NCI-H774 (cell line): ENCODE measurements at regions not wholly inside any gene's neighbourhood (a gene's known extent, or its start where the extent isn't known, plus 50 kb on each side); places are given as distances from the start of the nearest gene placed in this dataset.
"Not testable (repeated sequence)": the region's sequence is repeated elsewhere in the genome, so short reads cannot be mapped to it uniquely, and the experiment has no call there.

Experiments used
- DNase-seq: peaks from one replicate; lab custom pipeline; 2025; lab: John Stamatoyannopoulos, UW

DNA sequence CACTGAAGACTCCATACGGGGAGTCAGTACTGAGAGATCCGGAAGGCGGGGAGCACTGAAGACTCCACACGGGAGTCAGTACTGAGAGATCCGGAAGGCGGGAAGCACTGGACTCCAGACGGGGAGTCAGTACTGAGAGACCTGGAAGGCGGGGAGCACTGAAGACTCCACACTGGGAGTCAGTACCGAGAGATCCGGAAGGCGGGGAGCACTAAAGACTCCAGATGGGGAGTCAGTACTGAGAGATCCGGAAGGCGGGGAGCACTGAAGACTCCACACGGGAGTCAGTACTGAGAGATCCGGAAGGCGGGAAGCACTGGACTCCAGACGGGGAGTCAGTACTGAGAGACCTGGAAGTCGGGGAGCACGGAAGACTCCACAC, 77.2 kb downstream of the DLL1 start:
- DNase-seq: not testable (repeated sequence)

DNA sequence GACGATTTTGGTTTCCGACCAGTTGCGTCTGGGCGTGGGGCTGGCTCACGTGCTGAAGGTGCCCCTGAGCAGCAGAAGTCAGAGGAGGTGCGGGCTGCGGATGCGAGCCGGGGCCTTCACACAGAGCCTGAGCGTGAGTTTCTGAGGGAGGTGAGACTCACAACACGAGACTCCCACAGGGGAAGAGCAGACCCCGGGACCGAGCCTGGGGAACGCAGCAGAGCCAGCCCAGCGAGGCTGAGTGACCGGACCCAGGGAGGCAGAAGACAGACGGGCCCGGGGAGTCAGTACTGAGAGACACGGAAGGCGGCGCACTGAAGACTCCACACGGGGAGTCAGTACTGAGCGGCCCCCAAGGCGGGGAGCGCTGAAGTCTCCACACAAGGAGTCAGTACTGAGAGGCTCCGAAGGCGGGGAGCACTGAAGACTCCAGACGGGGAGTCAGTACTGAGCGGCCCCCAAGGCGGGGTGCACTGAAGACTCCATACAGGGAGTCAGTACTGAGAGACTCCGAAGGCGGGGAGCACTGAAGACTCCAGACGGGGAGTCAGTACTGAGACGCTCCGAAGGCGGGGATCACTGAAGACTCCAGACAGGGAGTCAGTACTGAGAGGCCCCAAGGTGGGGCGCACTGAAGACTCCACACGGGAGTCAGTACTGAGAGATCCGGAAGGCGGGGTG, 77.8 kb downstream of the DLL1 start:
- DNase-seq: no peak

- DNase-seq: no peak
Observed at GRCh38 chr6:170212051-170212756, 78.7 kb downstream of the DLL1 start.

DNA sequence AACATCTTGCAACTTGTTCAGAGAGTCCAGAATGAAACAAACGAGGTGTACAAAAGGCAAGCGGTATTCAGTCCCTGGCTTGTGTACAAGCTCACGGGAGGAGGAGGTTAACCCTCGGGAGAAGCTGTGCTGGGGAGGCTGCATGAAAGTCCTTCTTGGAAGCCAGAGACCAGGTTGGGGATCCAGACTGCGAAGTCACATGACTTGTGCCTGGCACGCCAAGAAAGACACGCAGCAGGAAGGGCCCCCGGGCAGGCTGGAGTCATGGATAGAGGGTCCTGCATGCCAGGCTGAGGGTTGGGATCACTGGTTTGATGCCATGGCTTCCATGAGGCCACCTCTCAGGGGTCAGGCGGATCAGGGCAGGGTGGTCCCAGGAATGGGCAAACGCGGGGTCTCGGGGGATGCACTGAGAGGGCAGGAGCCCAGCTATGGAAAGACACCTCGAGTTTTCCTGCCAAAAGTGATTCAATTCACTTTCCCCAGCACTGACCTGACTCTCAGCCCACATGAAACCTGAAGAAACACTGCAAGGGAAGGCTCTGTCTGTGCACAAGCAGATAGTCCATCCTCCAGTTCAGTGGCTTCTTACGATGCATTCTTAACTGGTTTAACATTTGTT, 79.4 kb downstream of the DLL1 start:
- DNase-seq: no peak

DNA sequence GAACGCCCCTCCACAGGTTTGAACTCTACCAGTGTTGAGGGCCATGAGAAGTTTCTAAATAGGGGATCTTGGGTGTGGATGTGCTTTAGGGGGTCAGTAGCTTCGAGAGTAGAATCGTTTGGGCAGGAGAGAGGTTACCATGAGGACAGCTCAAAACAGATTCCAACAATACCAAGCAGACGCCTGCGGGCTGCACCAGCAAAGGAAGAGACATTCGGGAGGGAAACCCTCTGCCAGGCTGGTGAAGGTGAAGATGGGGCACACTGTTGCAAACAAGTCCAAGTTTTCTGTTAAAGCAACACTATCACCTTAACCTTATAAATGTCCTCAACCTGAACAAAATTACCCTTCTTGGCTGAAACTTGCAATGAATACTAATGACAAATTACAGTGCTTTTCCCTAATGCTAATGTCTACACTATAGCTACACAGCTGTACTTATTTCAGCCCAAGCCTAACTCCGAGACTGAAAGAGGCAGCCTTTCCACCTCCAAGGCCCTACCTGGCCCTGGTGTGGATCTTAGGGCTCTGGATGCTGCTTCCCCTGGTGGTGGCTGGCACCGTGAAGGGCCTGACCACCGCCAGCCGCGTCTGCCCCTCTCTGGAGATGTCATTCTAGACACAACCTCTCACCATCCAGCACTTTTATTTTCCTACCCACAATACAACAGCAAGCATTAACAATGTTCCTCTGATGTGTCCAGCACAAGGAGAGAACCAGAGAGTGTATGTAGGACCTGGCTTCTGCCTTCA, 80.1 kb downstream of the DLL1 start:
- no peak for DNase-seq

DNA sequence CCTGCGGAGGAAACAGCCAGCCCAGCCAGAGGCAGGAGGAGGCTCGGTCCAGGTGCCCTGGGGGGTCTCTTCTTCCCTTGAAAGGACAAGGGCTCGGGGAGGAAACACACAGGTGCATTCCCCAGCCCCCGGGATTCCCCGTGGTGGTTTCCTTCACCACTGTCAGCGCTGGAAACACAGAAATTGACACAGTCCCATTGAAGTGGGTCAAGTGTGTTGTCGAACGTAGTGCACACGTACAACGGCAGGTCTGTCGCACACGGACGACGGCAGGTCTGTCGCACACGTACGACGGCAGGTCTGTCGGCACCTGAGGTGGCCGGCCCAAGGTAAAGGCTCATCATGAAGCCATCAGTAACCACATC, 80.9 kb downstream of the DLL1 start:
- DNase-seq: no peak

- DNase-seq: no peak
Observed at GRCh38 chr6:170209354-170210025, 81.4 kb downstream of the DLL1 start.

DNA sequence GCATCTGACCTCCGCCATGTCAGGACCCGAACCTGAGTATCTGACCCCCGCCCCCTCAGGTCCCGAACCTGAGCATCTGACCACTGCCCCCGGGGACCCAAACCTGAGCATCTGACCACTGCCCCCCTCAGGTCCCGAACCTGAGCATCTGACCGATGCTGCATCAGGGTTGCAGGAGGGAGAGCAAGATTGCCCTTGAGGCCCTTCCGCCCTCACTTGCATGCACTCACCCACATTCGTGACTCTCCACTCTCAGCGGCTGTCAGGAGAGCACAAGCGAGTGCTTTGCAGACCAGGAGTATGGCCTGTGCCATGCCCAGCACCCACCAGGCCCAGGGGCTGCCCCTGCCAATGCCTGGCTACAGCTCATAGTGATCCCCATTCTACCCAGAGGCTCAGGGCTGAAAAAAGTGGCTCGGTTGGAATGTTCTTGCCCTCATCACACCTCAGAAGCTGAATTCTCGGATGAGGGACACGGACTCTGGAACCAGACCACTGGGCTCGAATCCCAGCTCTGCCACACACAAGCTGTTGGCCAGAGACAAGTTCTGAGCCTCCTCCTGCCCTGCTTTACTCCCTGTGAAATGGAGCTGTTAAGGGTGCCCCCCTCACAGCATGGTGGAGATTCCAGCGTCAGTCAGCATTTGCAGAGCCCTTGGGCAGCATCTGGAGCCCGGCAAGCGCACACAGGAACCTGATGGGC, 82.1 kb downstream of the DLL1 start:
- no peak for DNase-seq

DNA sequence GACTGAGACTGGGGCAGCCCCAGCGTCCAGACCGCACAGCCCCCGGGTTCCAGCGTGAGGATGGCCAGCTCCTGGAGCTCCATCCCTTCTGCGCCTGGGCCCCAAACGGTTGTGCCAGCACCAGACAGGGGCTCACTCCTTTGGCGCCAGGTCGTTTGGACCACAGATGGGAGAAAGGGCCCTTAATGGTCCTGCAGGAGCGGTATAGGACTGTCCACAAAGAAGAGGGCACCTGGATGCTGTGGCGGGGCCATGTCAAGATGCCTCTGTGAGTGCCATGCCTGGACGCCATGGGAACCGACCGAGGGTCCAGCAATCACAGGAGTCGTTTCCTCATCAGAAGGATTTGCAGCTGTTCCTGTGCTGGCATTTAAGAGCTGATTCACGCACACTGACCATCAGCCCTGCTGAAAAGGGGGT, 82.7 kb downstream of the DLL1 start:
- no peak for DNase-seq

DNA sequence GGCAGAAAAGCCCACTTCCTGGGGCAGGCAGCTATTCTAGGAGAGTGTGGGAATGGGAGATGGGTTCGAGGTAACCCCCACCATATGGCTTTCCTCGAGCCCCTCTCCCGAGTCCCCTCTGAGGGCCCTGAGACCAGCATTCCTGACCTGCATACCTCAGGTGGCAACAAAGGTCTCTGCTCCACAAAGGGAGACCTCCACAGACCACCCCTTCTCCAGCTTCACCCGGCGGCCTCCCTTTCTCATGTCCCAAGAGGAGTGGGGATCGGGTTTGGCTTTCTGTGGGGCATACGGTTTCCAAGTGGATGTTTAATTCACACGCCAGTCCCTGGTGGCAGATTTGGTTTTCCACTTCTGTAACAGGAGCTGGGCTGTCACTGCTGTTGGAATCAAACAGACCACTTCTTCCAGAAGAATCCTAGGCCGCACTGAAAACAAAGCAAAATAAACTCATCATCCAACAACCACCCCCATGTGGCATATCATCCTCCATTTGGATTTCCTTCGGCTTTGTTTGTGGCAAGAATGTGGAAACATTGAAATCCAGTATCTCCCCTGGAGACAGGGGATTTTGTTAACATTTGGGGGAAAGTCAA, 83.2 kb downstream of the DLL1 start:
- no peak for DNase-seq

- DNase-seq: no peak
Observed at GRCh38 chr6:170206851-170207431, 83.9 kb downstream of the DLL1 start.

- no peak for DNase-seq
Observed at GRCh38 chr6:170206317-170206621, 84.6 kb downstream of the DLL1 start.

DNA sequence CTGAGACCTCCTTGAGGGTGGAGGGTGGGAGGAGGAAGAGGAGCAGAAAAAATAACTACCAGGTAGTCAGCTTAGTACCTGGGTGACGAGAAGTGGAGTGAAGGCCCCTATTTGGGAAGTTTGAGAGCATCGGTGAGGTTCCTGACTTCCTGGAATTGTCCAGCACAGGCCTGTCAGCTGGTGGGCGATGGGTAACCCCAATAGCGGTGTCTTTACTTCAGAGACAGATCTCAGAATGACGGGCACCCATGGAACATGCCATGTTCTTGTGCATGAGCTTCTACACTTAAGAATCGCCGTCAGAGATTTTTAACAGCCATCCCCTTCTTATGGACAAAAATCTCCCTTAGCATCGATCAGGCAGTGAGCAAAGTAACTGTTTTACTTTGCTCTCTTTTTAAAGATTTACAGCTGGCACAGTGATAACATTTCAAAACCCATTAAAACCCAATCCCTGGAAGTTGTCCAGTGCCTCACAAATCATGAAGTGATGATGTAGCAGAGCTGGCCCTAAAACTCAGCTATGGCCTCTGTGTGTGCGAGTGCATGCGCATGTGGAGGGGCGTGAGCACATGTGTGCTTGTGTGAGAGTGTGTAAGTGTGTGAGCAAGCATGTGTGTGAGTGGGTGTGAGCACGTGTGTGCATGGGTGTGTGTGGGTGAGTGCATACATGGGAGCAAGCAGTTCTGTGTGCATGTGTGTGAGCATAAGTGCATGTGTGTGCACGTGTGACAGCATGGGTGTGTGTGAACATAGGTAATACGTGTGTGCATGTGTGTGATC, 85.2 kb downstream of the DLL1 start:
- no peak for DNase-seq

DNA sequence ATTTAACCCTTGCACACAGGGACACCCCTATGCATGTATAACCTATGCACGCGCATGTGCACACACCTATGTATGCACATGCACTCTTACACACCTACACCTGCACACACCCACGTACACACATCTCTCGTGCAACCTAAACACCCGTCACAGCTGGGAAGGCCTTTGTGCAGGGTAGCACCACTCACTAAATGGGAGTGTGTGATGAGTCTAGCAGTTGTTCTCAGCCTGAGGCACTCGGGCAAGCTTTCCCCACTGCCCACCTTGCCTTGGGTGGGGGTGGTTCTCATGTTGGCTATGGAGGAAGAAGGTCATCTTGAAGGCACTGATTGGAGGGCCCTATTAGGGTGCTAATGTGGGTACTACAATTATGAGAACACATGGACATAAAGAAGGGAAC, 85.8 kb downstream of the DLL1 start:
- DNase-seq: no peak

GRCh38 chr6:170203212-170203611, 87.7 kb downstream of the DLL1 start:
- DNase-seq: no peak

- no peak for DNase-seq
Observed at GRCh38 chr6:170202416-170203135, 88.3 kb downstream of the DLL1 start.

GRCh38 chr6:170201361-170201760, 89.5 kb downstream of the DLL1 start:
- DNase-seq: no peak

GRCh38 chr6:170200458-170200891, 90.4 kb downstream of the DLL1 start:
- no peak for DNase-seq

GRCh38 chr6:170199716-170200115, 91.2 kb downstream of the DLL1 start:
- no peak for DNase-seq
